ENCODE measurements at regions not wholly inside any gene's neighbourhood (a gene's known extent, or its start where the extent isn't known, plus 50 kb on each side); places are given as distances from the start of the nearest gene placed in this dataset.

DNA sequence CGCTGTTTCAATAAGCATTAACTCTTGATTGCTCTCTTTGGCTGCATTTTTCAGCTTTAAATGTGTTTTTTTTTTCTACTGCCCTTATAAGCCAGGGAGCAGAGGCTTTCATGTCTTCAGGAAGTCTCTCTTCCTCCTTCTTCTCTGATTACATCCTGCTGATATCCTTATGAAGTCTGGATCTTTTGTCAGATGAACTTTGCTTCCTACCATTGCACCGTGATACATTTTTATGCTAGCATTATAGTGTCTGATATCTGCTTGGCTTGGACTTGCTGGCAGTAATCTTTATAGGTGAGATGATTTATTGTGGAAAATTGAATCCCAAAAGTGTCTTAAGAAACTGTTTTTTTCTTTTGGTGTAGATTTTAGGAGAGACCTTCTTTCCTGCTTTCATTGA, 160.4 kb upstream of the CFAP20DC start:
- Histone ChIP-seq H3K4me1 (ENCODE audit: insufficient read depth) (no peaks in the 10 kb centered on the region), H3K4me3 (no peak overlapping the region), H3K9me2 (replicated peaks; ENCODE audit: insufficient read depth) (no peaks in the 10 kb centered on the region), H3K4me2 (no peak overlapping the region), H3K9me3 (ENCODE audit: low read depth) (no peaks in the 10 kb centered on the region), H3K36me3 (replicated peaks; ENCODE audit: insufficient read depth, low read depth) (no peaks in the 10 kb centered on the region), H4K20me1 (ENCODE audit: insufficient read depth, poor library complexity, severe bottlenecking) (no peaks in the 10 kb centered on the region), H3K27me3 (no peaks in the 10 kb centered on the region), H3K27ac (no peak overlapping the region), H3K79me2 (no peaks in the 10 kb centered on the region), H2AFZ (no peak overlapping the region)
- TF ChIP-seq EZH2phosphoT487 (IDR thresholded peaks at IDR 0.05; ENCODE audit: low read depth, severe bottlenecking, unreplicated experiment), result no peak
- TF ChIP-seq EZH2 (IDR thresholded peaks at IDR 0.05; ENCODE audit: borderline replicate concordance), result no peak
- TF ChIP-seq, protein P1, sequence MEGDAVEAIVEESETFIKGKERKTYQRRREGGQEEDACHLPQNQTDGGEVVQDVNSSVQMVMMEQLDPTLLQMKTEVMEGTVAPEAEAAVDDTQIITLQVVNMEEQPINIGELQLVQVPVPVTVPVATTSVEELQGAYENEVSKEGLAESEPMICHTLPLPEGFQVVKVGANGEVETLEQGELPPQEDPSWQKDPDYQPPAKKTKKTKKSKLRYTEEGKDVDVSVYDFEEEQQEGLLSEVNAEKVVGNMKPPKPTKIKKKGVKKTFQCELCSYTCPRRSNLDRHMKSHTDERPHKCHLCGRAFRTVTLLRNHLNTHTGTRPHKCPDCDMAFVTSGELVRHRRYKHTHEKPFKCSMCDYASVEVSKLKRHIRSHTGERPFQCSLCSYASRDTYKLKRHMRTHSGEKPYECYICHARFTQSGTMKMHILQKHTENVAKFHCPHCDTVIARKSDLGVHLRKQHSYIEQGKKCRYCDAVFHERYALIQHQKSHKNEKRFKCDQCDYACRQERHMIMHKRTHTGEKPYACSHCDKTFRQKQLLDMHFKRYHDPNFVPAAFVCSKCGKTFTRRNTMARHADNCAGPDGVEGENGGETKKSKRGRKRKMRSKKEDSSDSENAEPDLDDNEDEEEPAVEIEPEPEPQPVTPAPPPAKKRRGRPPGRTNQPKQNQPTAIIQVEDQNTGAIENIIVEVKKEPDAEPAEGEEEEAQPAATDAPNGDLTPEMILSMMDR (IDR thresholded peaks at IDR 0.05; ENCODE audit: poor library complexity), result no peak
- no peak for DNase-seq (ENCODE audit: low spot score)
- WGBS (ENCODE audit: low lambda C conversion rate, missing lambda C conversion rate), result 72% methylated on average over 2 of the region's 2 CpGs

DNA sequence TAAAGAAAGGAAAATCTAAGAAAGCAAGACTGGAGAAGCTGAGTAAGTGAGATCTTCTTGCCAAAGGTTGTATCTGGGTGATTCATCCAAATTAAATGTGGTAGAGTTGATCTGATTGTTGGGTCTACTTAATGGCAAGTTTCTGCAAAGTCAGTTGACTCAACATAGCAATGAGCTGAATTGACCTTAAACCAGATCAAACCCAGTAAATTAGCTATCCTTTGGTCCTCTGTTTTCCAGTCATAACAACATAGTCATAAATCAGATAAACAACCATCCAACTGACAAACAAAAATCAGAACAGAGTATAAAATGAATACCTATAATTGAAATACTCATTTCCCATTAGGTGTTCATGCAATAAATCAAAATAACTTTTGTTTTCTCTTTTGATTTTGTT, 142.6 kb upstream of the CFAP20DC start:
- DNase-seq (ENCODE audit: low spot score), result no peak
- Histone ChIP-seq H3K4me2 (no peak overlapping the region), H3K27me3 (no peaks in the 10 kb centered on the region), H4K20me1 (ENCODE audit: insufficient read depth, poor library complexity, severe bottlenecking) (no peaks in the 10 kb centered on the region), H3K9me3 (ENCODE audit: low read depth) (no peaks in the 10 kb centered on the region), H3K27ac (no peak overlapping the region), H3K4me1 (ENCODE audit: insufficient read depth) (peaks cover 12% of the 10 kb centered on the region), H3K79me2 (no peaks in the 10 kb centered on the region), H3K9me2 (replicated peaks; ENCODE audit: insufficient read depth) (no peaks in the 10 kb centered on the region), H3K4me3 (no peak overlapping the region), H2AFZ (no peak overlapping the region), H3K36me3 (replicated peaks; ENCODE audit: insufficient read depth, low read depth) (no peaks in the 10 kb centered on the region)
- TF ChIP-seq, protein P1 (IDR thresholded peaks at IDR 0.05; ENCODE audit: poor library complexity), result no peak
- TF ChIP-seq EZH2 (IDR thresholded peaks at IDR 0.05; ENCODE audit: borderline replicate concordance), result no peak
- TF ChIP-seq EZH2phosphoT487 (IDR thresholded peaks at IDR 0.05; ENCODE audit: low read depth, severe bottlenecking, unreplicated experiment), result no peak

DNA sequence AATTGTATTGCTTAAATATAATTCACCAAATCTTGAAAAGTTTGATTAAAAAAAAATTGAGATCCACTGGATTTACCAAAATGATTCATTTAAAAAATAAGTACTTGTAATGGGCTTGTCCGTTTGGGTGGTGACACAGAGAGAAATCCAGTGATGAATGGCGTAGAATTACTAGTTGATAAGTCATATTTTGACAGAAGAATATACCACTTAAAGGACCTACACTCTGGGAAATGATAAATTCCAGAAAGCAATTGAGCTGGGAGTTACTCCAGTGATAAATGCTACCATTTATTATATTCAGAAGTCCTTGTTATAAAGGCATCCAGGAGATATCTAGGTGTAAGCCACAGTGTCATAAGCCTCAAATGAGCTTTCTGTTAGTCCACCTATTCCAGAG, 141.8 kb upstream of the CFAP20DC start:
- H2AFZ ChIP-seq, result no peak overlapping the region

More for the DNA sequence above, 141.8 kb upstream of the CFAP20DC start:
- Histone ChIP-seq H3K79me2 (no peaks in the 10 kb centered on the region), H4K20me1 (ENCODE audit: insufficient read depth, poor library complexity, severe bottlenecking) (no peaks in the 10 kb centered on the region), H3K9me2 (replicated peaks; ENCODE audit: insufficient read depth) (no peaks in the 10 kb centered on the region), H3K9me3 (ENCODE audit: low read depth) (no peaks in the 10 kb centered on the region), H3K4me1 (ENCODE audit: insufficient read depth) (peaks cover 12% of the 10 kb centered on the region), H3K27ac (no peak overlapping the region), H3K27me3 (no peaks in the 10 kb centered on the region), H3K36me3 (replicated peaks; ENCODE audit: insufficient read depth, low read depth) (no peaks in the 10 kb centered on the region), H3K4me3 (no peak overlapping the region), H3K4me2 (no peak overlapping the region)
- no peak for DNase-seq (ENCODE audit: low spot score)
- TF ChIP-seq EZH2 (IDR thresholded peaks at IDR 0.05; ENCODE audit: borderline replicate concordance), result no peak
- TF ChIP-seq, protein P1 (IDR thresholded peaks at IDR 0.05; ENCODE audit: poor library complexity), result no peak
- TF ChIP-seq EZH2phosphoT487 (IDR thresholded peaks at IDR 0.05; ENCODE audit: low read depth, severe bottlenecking, unreplicated experiment), result no peak
- WGBS (ENCODE audit: low lambda C conversion rate, missing lambda C conversion rate), result 94% methylated on average over 2 of the region's 2 CpGs

Measured in hepatocyte (in vitro differentiated cells).